ENCODE measurements at regions not wholly inside any gene's neighbourhood (a gene's known extent, or its start where the extent isn't known, plus 50 kb on each side); places are given as distances from the start of the nearest gene placed in this dataset.
"Not testable (repeated sequence)": the region's sequence is repeated elsewhere in the genome, so short reads cannot be mapped to it uniquely, and the experiment has no call there.

- FAIRE-seq = no peak
Measured at GRCh38 chr2:58709274-58709673, 468.1 kb upstream of the FANCL start.

GRCh38 chr2:58708565-58708964, 467.4 kb upstream of the FANCL start:
- FAIRE-seq (no peak), DNase-seq (ENCODE audit: low spot score) (no peak)

More at GRCh38 chr2:58709274-58709673, 468.1 kb upstream of the FANCL start:
- no peak for DNase-seq (ENCODE audit: low spot score)

GRCh38 chr2:58702302-58702885, 461.3 kb upstream of the FANCL start:
- FAIRE-seq (no peak), DNase-seq (ENCODE audit: low spot score) (no peak)

GRCh38 chr2:58701688-58702301, 460.7 kb upstream of the FANCL start:
- FAIRE-seq (no peak), DNase-seq (ENCODE audit: low spot score) (no peak)

- no peak for FAIRE-seq
- no peak for DNase-seq (ENCODE audit: low spot score)
Measured at GRCh38 chr2:58700591-58700990, 459.5 kb upstream of the FANCL start.

- no peak for FAIRE-seq
- no peak for DNase-seq (ENCODE audit: low spot score)
Measured at GRCh38 chr2:58699411-58699810, 458.3 kb upstream of the FANCL start.

- DNase-seq (ENCODE audit: low spot score) = no peak
- no peak for FAIRE-seq
Measured at GRCh38 chr2:58698620-58699019, 457.5 kb upstream of the FANCL start.

GRCh38 chr2:58694114-58694513, 453.0 kb upstream of the FANCL start:
- not testable (repeated sequence) for FAIRE-seq; DNase-seq (ENCODE audit: low spot score)

GRCh38 chr2:58691041-58691440, 449.9 kb upstream of the FANCL start:
- FAIRE-seq; DNase-seq (ENCODE audit: low spot score): not testable (repeated sequence)

- no peak for FAIRE-seq
- DNase-seq (ENCODE audit: low spot score) = no peak
Measured at GRCh38 chr2:58688813-58689212, 447.7 kb upstream of the FANCL start.

- FAIRE-seq (no peak), DNase-seq (ENCODE audit: low spot score) (no peak)
Measured at GRCh38 chr2:58686776-58687175, 445.7 kb upstream of the FANCL start.

- DNase-seq (ENCODE audit: low spot score) (no peak), FAIRE-seq (no peak)
Measured at GRCh38 chr2:58680755-58681310, 439.7 kb upstream of the FANCL start.

GRCh38 chr2:58677748-58678147, 436.6 kb upstream of the FANCL start:
- DNase-seq (ENCODE audit: low spot score) (no peak), FAIRE-seq (no peak)

- FAIRE-seq (no peak), DNase-seq (ENCODE audit: low spot score) (no peak)
Measured at GRCh38 chr2:58671675-58672074, 430.6 kb upstream of the FANCL start.

- FAIRE-seq (no peak), DNase-seq (ENCODE audit: low spot score) (no peak)
Measured at GRCh38 chr2:58669998-58670397, 428.9 kb upstream of the FANCL start.

GRCh38 chr2:58667137-58667774, 426.1 kb upstream of the FANCL start:
- no peak for DNase-seq (ENCODE audit: low spot score)
- no peak for FAIRE-seq

- DNase-seq (ENCODE audit: low spot score) (no peak), FAIRE-seq (no peak)
Measured at GRCh38 chr2:58666323-58666970, 425.3 kb upstream of the FANCL start.

GRCh38 chr2:58665154-58665553, 424.0 kb upstream of the FANCL start:
- no peak for DNase-seq (ENCODE audit: low spot score)
- no peak for FAIRE-seq

- no peak for FAIRE-seq
- DNase-seq (ENCODE audit: low spot score) = no peak
Measured at GRCh38 chr2:58664523-58665151, 423.5 kb upstream of the FANCL start.

GRCh38 chr2:58660046-58660445, 418.9 kb upstream of the FANCL start:
- no peak for FAIRE-seq
- DNase-seq (ENCODE audit: low spot score) = no peak

GRCh38 chr2:58655152-58655551, 414.0 kb upstream of the FANCL start:
- DNase-seq (ENCODE audit: low spot score) (no peak), FAIRE-seq (no peak)

GRCh38 chr2:58651930-58652329, 410.8 kb upstream of the FANCL start:
- no peak for DNase-seq (ENCODE audit: low spot score)
- FAIRE-seq = no peak
